ENCODE measurements at regions not wholly inside any gene's neighbourhood (a gene's known extent, or its start where the extent isn't known, plus 50 kb on each side); places are given as distances from the start of the nearest gene placed in this dataset.
"Not testable (repeated sequence)": the region's sequence is repeated elsewhere in the genome, so short reads cannot be mapped to it uniquely, and the experiment has no call there.

DNA sequence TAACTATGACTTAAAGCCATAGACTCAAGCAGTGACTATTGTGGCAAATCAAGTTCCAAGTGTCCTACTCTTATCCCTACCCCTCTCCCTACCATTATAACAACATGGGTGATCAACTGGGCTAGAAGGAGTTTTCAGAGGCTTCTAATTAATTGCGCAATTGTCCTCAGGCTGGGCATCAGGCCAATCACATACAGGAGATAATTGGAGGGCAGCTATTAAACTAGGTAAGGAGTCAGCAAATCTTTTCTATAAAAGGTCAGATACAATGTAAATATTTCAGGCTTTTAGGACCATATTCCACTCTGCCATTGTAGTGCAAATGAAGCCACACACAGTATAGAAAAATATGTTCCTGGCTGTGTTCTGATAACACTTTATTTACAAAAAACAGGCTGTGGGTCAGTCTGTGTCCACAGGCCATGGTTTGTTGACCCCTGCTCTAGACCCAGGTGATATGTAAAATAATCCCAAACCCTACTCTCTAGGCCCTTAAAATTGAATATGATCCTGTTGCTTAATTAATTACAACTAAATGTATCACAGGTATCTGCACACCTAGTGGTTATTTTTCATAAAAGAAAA is 141.4 kb upstream of the PIK3R1 start:
- DNase-seq (ENCODE audit: extremely low read depth in 1 of 11, low read depth in 9 of 11, low spot score in 4 of 11), result no peak

DNA sequence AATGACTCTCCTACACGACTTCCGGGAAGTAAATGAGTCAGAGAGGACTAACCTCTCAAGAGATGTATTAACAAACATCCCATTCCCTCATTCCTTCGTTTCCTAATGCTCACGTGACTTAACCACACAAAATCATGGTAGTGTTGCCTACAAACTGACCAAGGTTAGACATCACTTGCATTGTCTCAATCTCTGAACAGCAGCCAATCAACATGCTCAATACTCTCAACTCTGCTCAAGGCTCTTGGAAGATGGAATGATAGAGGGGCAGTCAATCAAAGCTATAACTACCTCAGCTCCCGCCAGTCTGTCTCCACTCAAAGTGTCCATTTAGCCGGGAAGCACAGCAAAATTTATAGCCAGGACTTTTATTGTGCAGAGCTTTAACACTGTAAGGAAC is 143.8 kb upstream of the PIK3R1 start:
- peak in 4 of 11 donors; percentile 4 to 26 (median 14) for DNase-seq (ENCODE audit: extremely low read depth in 1 of 11, low read depth in 9 of 11, low spot score in 4 of 11)

DNA sequence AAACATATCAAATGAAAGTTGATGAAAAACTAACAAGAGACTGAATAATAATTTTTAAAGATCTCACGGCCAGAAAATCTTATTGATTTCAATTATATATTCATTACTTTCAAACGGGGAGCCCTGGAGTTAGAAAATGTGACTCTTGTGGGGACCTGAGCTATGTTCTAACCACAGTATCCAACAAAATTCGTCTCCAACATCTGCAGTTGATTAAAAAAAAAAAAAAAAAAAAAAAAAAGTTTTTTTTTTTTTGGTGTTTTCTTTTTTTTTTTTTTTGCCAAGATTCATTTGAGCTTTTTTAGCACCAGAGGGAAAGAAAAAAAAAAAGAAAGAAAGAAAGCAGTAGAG is 144.3 kb upstream of the PIK3R1 start:
- DNase-seq (ENCODE audit: extremely low read depth in 1 of 11, low read depth in 9 of 11, low spot score in 4 of 11), result no peak

DNA sequence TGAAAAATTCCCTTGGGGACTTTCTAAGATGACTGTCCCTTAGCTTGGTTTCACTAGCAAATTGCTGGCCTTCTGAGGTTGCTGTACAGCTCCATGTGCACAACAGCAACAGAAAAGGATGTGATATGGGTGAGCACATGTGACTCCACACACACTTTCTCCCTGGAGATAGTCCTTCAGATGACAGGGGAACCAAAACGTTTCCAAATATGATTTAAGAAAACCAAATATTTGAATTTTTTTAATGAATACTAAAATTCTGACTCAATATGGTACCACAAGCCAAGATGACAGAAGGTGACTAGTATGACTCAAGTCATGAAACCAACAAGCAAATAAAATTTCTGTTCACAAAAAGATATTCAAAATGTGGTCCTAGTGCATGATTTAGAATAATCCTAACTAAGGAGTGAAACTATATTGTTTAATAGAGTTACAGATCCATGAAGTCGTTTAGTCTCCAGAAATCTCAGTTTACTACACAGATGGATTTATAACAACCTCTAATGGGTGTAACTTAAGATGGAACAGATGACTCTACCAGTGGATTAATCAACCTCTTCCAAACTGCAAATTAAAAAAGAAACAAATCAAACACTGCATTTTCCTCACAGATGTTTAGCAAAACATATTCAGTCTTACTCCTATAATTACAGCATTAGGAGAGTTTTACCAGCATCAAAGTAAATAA is 144.8 kb upstream of the PIK3R1 start:
- DNase-seq (ENCODE audit: extremely low read depth in 1 of 11, low read depth in 9 of 11, low spot score in 4 of 11), result no peak

DNA sequence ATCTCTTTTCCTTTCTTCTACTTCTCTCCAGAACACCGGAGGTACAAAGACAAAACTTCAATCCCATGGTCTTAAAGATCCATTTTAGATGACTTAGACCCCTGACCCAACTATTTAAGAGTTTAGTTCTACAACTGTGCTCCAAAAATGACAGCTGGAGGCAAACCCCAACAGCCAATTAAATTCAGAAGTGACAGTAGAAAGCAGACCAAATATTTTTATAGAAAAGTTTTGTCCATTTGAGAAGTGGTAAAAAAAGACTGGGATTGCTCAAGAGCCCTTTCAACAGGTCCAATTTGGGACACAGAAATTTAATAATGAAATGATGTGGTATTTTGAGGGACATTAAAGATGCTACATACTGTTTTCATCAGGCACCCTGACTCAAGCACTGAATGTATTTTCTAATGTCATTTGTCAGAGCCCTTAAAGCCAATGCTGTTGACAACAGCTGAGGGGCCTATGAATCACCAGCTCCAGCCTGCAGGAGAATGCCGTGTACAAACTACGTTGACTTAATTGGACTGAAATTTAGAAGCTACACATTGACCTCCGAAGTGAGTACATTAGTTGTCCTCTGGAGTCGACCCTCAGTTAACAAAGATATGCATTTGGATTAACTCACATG is 147.5 kb upstream of the PIK3R1 start:
- DNase-seq (ENCODE audit: extremely low read depth in 1 of 11, low read depth in 9 of 11, low spot score in 4 of 11), result no peak

DNA sequence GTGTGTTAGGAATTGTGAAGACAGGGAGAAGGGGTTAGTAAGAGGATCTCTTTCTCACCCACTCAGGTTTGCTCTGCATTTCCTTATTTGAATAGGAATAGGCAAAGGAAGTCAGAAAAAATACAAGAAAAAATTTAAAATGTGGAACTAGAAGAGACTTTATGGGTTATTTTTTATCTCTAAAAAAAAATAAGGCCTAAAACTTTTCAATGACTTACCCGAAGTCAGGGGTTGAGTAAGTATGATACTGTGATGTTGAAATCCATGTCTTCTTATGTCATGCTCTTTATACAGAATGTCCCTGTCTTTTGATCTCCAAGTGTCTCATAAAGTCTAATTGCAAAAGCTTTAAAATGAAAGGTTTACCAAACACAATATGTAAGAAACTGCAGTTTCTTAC is 148.3 kb upstream of the PIK3R1 start:
- no peak for DNase-seq (ENCODE audit: extremely low read depth in 1 of 11, low read depth in 9 of 11, low spot score in 4 of 11)

DNA sequence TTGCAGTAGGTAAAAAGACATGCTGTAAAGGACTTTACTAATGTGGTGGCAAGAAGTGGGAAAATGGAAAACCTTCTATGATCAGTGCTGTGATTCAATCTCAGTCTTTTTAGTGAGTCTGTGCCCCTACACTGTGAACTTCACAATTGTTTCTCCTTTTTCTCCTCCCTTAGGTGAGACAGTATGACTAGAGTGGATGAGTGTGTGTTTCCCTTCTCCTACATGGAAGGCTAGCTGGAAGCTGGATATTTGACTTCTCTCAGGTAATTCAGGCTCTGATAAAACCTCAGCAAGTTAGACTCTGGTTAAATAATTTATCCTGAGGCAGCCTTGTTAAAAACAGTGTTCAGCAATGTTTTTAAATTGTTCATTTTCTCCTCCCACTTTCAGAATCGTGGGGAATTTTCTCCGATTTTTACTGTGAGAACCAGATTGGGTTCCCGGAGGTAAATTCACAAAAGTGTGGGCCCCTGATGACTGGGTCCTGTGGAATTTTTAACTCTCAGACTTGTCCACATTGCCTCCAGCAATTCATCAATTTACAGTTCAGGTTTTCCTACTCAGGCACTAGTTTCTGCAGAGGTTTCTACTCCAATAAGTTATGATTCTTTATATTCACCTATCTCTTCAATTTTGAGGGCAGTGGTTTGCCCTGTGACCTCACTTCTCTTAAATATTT is 149.1 kb upstream of the PIK3R1 start:
- DNase-seq (ENCODE audit: extremely low read depth in 1 of 11, low read depth in 9 of 11, low spot score in 4 of 11), result no peak

DNA sequence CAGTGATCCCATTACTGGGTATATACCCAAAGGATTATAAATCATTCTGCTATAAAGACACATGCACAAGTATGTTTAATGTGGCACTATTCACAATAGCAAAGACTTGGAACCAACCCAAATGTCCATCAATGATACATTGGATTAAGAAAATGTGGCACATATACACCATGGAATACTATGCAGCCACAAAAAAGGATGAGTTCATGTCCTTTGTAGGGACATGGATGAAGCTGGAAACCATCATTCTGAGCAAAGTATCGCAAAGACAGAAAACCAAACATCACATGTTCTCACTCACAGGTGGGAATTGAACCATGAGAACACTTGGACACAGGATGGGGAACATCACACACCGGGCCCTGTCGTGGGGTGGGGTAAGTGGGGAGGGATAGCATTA is 150.2 kb upstream of the PIK3R1 start:
- not testable (repeated sequence) for DNase-seq (ENCODE audit: extremely low read depth in 1 of 11, low read depth in 9 of 11, low spot score in 4 of 11)

DNA sequence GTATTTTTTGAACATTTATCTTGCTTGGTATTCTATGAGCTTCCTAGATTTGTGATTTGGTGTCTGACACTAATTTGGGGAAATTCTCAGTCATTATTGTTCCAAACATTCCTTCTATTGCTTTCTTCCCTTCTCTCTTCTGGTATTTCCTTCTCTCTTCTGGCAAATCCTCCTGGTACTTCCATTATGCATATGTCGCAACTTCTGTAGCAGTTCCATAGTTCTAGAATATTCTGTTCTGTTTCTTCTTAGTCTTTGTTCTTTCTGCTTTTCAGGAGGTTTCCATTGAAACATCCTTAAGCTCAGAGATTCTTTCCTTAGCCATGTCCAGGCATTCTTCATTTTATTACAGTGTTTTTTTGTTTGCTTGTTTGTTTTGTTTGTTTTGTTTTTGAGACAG is 155.2 kb upstream of the PIK3R1 start:
- no peak for DNase-seq (ENCODE audit: extremely low read depth in 1 of 11, low read depth in 9 of 11, low spot score in 4 of 11)

DNA sequence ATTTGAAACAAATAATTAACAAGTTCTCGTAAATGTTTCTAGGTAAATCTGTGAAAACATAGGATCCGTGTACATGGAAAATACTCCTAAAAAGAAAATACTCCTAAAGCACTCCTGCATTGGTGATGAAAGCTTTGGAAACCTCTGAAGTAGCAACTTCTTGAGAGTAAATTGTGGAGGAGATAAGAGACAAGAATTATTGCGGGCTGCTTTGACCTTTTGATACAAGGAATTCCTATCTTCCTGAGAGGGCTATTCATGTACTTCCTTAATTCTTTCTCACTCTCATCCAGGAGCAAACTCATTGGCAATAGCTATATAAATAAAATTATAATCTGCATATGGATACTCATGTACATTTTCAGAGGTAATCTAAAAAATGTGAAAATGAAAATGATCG is 158.4 kb upstream of the PIK3R1 start:
- DNase-seq (ENCODE audit: extremely low read depth in 1 of 11, low read depth in 9 of 11, low spot score in 4 of 11), result no peak

DNA sequence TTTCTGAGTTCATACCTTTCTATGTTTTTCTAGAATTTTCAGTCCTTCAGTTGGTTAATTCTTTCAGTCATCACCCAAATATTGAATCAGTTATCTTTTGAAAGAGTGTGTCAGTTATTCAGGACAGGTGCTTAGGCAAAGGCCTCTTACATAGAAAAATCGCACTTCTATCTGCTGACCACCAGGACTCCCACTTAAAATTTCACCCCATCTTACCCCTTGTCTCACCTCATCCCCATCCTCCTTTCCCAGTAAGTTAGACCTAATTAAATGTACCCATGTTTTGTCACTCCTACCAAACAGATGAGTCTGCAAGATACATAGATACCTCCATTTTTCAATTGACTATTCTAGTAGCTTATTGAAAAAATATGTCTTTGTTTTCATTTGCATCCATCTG is 159.9 kb upstream of the PIK3R1 start:
- DNase-seq (ENCODE audit: extremely low read depth in 1 of 11, low read depth in 9 of 11, low spot score in 4 of 11), result no peak

DNA sequence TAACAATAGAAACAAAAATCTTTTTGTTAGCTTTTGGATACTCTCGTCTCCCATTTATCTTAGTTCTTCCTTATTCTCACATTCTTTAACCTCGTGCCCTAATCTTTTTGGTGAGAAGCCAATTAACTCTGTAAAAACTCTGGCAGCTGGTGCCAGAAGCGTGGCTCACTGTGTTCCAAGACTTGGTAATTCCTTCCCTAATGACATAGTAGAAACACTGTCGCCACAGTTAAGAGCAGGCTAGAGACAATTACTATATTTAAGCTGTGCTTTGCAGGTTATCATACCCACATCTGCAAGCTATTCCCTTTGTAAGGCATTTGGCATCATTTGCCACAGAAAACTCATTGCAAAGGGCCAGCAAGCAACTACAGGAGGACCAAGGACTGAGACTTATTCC is 160.9 kb upstream of the PIK3R1 start:
- DNase-seq (ENCODE audit: extremely low read depth in 1 of 11, low read depth in 9 of 11, low spot score in 4 of 11), result no peak

DNA sequence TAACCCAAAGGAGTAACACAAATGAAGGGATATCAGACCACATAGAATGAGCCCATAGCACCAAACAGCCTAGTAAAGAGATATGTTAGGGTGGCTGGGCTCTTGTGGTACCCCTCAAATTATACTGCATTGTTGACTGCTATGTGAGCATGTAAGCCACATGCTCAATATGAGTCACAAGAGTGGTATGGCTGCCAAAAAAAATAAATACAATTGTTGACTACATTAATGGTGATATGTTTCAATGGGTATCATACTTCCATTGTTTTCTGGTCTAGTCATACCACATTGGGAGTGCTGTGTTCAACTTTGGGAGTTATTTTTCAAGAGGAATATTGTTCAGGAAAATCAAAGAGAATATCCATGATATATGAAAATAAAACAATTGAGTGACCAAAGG is 162.4 kb upstream of the PIK3R1 start:
- DNase-seq (ENCODE audit: extremely low read depth in 1 of 11, low read depth in 9 of 11, low spot score in 4 of 11), result no peak

DNA sequence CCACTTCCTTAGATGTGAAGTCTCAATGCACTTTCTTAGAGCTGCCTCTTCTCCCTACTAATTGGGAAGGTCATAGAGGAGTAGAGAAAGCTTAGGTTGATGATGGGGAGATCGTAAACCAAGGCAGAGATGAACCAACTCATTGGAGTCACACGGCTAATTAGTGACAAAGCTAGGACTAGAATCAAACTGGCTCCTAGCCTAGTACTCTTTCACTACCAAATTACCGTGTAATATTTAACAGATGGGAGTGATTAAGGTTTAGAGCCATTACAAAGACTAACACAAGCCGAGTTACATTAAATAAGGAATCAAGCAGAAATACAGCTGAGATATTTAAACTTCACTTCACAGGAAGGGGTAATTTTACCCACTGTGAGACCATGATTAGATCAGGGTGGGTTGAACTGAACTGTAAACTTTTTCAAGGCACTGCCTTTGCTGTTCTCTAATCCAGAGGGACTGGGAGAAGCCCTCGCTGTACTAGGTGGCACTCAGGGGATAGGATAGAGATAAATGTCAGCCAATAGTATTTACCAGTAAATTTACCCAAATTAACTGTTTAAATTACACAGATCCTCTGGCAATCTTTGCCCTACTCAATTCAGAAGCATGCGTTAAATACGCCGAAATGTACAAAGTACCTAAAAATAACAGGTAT is 166.4 kb upstream of the PIK3R1 start:
- DNase-seq (ENCODE audit: extremely low read depth in 1 of 11, low read depth in 9 of 11, low spot score in 4 of 11), result no peak

DNA sequence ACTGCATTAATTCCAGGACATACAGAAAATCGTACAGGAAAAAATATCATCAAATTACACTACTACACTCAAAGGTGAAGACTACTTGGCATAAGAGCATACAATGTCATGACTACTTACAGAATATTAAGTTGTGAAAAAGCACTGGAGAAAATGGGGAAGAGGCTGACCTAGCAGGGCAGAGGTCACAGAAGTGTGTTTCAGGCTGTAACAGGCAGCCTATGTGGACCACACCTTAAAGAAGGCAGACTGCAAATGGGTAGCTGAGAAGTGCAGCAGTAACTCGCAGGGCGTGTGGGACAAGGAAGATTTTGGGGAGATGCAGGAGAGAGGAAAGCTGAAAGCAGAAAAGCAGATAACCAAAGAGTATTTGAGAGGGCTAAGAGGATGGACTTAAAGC is 167.0 kb upstream of the PIK3R1 start:
- DNase-seq (ENCODE audit: extremely low read depth in 1 of 11, low read depth in 9 of 11, low spot score in 4 of 11), result no peak

DNA sequence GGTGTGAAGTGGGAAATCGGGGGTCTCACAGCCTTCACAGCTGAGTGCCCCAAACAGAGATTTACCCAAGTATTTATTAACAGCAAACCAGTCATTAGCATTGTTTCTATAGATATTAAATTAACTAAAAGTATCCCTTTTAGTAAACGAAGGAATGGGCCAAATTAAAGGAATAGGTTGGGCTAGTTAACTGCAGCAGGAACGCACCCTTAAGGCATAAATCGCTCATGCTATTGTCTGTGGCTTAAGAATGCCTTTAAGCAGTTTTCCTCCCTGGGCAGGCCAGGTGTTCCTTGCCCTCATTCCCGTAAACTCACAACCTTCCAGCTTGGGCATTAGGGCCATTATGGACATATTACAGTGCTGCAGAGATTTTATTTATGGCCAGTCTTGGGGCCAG is 167.5 kb upstream of the PIK3R1 start:
- not testable (repeated sequence) for DNase-seq (ENCODE audit: extremely low read depth in 1 of 11, low read depth in 9 of 11, low spot score in 4 of 11)

DNA sequence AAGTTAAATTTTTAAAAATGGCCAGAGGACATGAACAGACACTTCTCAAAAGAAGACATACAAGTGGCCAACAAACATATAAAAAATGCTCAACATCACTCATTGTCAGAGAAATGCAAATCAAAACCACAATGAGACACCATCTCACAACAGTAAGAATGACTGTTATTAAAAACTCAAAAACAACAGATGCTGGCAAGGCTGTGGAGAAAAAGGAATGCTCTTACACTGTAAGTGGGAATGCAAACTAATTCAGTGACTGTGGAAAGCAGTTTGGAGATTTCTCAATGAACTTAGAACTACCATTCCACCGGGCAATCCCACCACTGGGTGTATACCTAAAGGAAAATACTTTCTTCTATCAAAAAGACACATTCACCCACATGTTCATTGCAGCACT is 168.5 kb upstream of the PIK3R1 start:
- DNase-seq (ENCODE audit: extremely low read depth in 1 of 11, low read depth in 9 of 11, low spot score in 4 of 11), result no peak

DNA sequence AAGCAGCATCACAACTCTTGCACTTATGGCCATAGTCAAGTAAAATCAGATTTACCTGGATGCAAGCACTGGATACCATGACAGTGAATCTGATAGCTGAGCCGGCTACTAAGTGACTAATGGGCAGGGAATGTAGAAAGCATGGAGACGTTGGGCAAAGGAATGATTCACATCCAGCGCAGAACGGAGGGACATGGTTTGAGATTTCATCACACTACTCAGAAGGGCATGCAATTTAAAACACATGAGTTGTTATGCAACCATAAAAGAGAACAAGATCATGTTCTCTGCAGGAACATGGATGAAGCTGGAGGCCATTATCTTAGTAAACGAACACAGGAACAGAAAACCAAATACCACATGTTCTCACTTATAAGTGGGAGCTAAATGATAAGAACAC is 169.1 kb upstream of the PIK3R1 start:
- DNase-seq (ENCODE audit: extremely low read depth in 1 of 11, low read depth in 9 of 11, low spot score in 4 of 11), result no peak

DNA sequence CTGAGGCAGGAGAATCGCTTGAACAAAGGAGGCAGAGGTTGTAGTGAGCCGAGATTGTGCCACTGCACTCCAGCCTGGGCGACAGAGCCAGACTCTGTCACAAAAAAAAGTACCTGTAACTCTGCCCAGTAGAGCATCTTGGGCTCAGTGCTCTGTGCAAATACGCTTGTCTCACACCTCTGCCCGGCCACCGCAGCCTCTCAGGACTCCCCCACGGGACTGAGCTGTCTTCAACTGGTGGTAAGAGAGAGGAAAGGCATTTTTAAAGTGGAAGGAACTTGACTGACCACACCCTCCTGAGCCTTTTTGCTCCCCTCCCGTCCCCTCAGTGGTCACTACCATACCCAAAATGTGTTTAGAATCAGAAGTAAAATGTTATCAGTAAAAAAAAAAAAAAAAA is 174.3 kb upstream of the PIK3R1 start:
- no peak for DNase-seq (ENCODE audit: extremely low read depth in 1 of 11, low read depth in 9 of 11, low spot score in 4 of 11)

DNA sequence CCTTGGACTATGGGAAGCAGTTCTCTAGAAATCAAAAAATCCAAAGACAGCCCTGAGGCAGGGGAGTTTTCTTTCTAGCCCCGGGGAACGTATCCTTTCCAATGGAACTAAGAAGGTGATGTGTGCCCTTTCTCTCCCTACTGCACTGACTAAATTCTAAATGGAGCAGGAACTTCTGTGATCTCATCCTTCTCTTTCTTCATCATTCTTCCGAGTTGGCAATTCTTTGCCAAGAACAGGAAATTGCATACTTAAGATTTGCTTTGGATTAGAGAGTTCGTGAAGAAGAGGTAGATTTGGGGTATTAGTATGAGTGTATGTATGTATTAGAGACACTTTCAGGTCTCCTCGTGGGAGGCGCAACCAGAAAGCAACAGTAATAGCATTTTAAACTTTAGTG is 178.0 kb upstream of the PIK3R1 start:
- no peak for DNase-seq (ENCODE audit: extremely low read depth in 1 of 11, low read depth in 9 of 11, low spot score in 4 of 11)
